ENCODE measurements at regions not wholly inside any gene's neighbourhood (a gene's known extent, or its start where the extent isn't known, plus 50 kb on each side); places are given as distances from the start of the nearest gene placed in this dataset.

GRCh38 chr2:21928292-21928691 is 804.5 kb downstream of the TDRD15 start:
- no peaks in the 10 kb centered on the region for H3K36me3 ChIP-seq (ENCODE audit: insufficient read depth, low read length)
- no peaks in the 10 kb centered on the region for H4K20me1 ChIP-seq (ENCODE audit: insufficient read depth, low read length)
- H3K4me3 ChIP-seq (ENCODE audit: low read depth in 1 of 2, low read length in 2 of 2): no peak overlapping the region
- TF ChIP-seq EZH2 (IDR thresholded peaks at IDR 0.05; ENCODE audit: borderline replicate concordance, low read depth, low read length, severe bottlenecking): no peak
- peak; percentile 10 for TF ChIP-seq CTCF (IDR thresholded peaks at IDR 0.05; ENCODE audit: borderline replicate concordance, extremely low read depth, low read length, poor library complexity, severe bottlenecking)
- H3K9ac ChIP-seq (ENCODE audit: low read depth, low read length): no peak overlapping the region
- no peak overlapping the region for H3K27ac ChIP-seq (ENCODE audit: low read length)
- ATAC-seq (ENCODE audit: insufficient read depth, low read depth) (no peak), DNase-seq (no peak)
- no peaks in the 10 kb centered on the region for H3K9me3 ChIP-seq (ENCODE audit: insufficient read depth, low read length, severe bottlenecking)
- H2AFZ ChIP-seq (ENCODE audit: low read depth, low read length): no peak overlapping the region
- no peaks in the 10 kb centered on the region for H3K4me1 ChIP-seq (ENCODE audit: insufficient read depth, low read length)
- H3K27me3 ChIP-seq (ENCODE audit: insufficient read depth, low read length, poor library complexity): no peaks in the 10 kb centered on the region
- H3K4me2 ChIP-seq (ENCODE audit: insufficient read depth, low read length): no peak overlapping the region
- no peaks in the 10 kb centered on the region for H3K79me2 ChIP-seq (ENCODE audit: insufficient read depth, low read length)

- Histone ChIP-seq H3K4me1 (ENCODE audit: insufficient read depth, low read length) (no peaks in the 10 kb centered on the region), H3K36me3 (ENCODE audit: insufficient read depth, low read length) (no peaks in the 10 kb centered on the region), H3K4me2 (ENCODE audit: insufficient read depth, low read length) (no peak overlapping the region), H3K9ac (ENCODE audit: low read depth, low read length) (no peak overlapping the region), H3K27me3 (ENCODE audit: insufficient read depth, low read length, poor library complexity) (no peaks in the 10 kb centered on the region), H3K79me2 (ENCODE audit: insufficient read depth, low read length) (no peaks in the 10 kb centered on the region), H2AFZ (ENCODE audit: low read depth, low read length) (no peak overlapping the region), H3K9me3 (ENCODE audit: insufficient read depth, low read length, severe bottlenecking) (no peaks in the 10 kb centered on the region), H3K27ac (ENCODE audit: low read length) (no peak overlapping the region), H4K20me1 (ENCODE audit: insufficient read depth, low read length) (no peaks in the 10 kb centered on the region), H3K4me3 (ENCODE audit: low read depth in 1 of 2, low read length in 2 of 2) (no peak overlapping the region)
- no peak for TF ChIP-seq CTCF (IDR thresholded peaks at IDR 0.05; ENCODE audit: borderline replicate concordance, extremely low read depth, low read length, poor library complexity, severe bottlenecking)
- TF ChIP-seq EZH2 (IDR thresholded peaks at IDR 0.05; ENCODE audit: borderline replicate concordance, low read depth, low read length, severe bottlenecking): no peak
- no peak for DNase-seq
- no peak for ATAC-seq (ENCODE audit: insufficient read depth, low read depth)
These were observed 806.5 kb downstream of the TDRD15 start for GRCh38 chr2:21930226-21930625.

- Histone ChIP-seq H3K36me3 (ENCODE audit: insufficient read depth, low read length) (no peaks in the 10 kb centered on the region), H2AFZ (ENCODE audit: low read depth, low read length) (no peak overlapping the region), H3K4me3 (ENCODE audit: low read depth in 1 of 2, low read length in 2 of 2) (no peak overlapping the region), H3K27me3 (ENCODE audit: insufficient read depth, low read length, poor library complexity) (no peaks in the 10 kb centered on the region), H4K20me1 (ENCODE audit: insufficient read depth, low read length) (no peaks in the 10 kb centered on the region), H3K79me2 (ENCODE audit: insufficient read depth, low read length) (no peaks in the 10 kb centered on the region), H3K9me3 (ENCODE audit: insufficient read depth, low read length, severe bottlenecking) (no peaks in the 10 kb centered on the region), H3K9ac (ENCODE audit: low read depth, low read length) (no peak overlapping the region), H3K27ac (ENCODE audit: low read length) (no peak overlapping the region), H3K4me2 (ENCODE audit: insufficient read depth, low read length) (no peak overlapping the region), H3K4me1 (ENCODE audit: insufficient read depth, low read length) (no peaks in the 10 kb centered on the region)
- no peak for TF ChIP-seq CTCF (IDR thresholded peaks at IDR 0.05; ENCODE audit: borderline replicate concordance, extremely low read depth, low read length, poor library complexity, severe bottlenecking)
- no peak for TF ChIP-seq EZH2 (IDR thresholded peaks at IDR 0.05; ENCODE audit: borderline replicate concordance, low read depth, low read length, severe bottlenecking)
- no peak for ATAC-seq (ENCODE audit: insufficient read depth, low read depth)
- DNase-seq: no peak
These were observed 816.2 kb downstream of the TDRD15 start for GRCh38 chr2:21939967-21940366.

GRCh38 chr2:21944536-21944935 is 820.8 kb downstream of the TDRD15 start:
- Histone ChIP-seq H3K79me2 (ENCODE audit: insufficient read depth, low read length) (no peaks in the 10 kb centered on the region), H3K27ac (ENCODE audit: low read length) (no peak overlapping the region), H2AFZ (ENCODE audit: low read depth, low read length) (no peak overlapping the region), H3K9ac (ENCODE audit: low read depth, low read length) (no peak overlapping the region), H3K36me3 (ENCODE audit: insufficient read depth, low read length) (no peaks in the 10 kb centered on the region), H3K4me2 (ENCODE audit: insufficient read depth, low read length) (no peak overlapping the region), H3K9me3 (ENCODE audit: insufficient read depth, low read length, severe bottlenecking) (no peaks in the 10 kb centered on the region), H3K4me3 (ENCODE audit: low read depth in 1 of 2, low read length in 2 of 2) (no peak overlapping the region), H3K27me3 (ENCODE audit: insufficient read depth, low read length, poor library complexity) (no peaks in the 10 kb centered on the region), H4K20me1 (ENCODE audit: insufficient read depth, low read length) (no peaks in the 10 kb centered on the region), H3K4me1 (ENCODE audit: insufficient read depth, low read length) (no peaks in the 10 kb centered on the region)
- TF ChIP-seq CTCF (IDR thresholded peaks at IDR 0.05; ENCODE audit: borderline replicate concordance, extremely low read depth, low read length, poor library complexity, severe bottlenecking) (no peak), EZH2 (IDR thresholded peaks at IDR 0.05; ENCODE audit: borderline replicate concordance, low read depth, low read length, severe bottlenecking) (no peak)
- ATAC-seq (ENCODE audit: insufficient read depth, low read depth): no peak
- no peak for DNase-seq

All from DND-41 (cell line).